ENCODE measurements at regions not wholly inside any gene's neighbourhood (a gene's known extent, or its start where the extent isn't known, plus 50 kb on each side); places are given as distances from the start of the nearest gene placed in this dataset.

- TF ChIP-seq CTCF (IDR thresholded peaks at IDR 0.05; ENCODE audit: poor library complexity) (no peak), EZH2phosphoT487 (IDR thresholded peaks at IDR 0.05; ENCODE audit: low read depth, severe bottlenecking, unreplicated experiment) (no peak)
Observed at GRCh38 chr13:50721672-50721992, 121.9 kb downstream of the DLEU7 start.

All from hepatocyte (in vitro differentiated cells).